DND-41 (cell line): ENCODE measurements at regions not wholly inside any gene's neighbourhood (a gene's known extent, or its start where the extent isn't known, plus 50 kb on each side); places are given as distances from the start of the nearest gene placed in this dataset.

ENCODE experiments used
- ATAC-seq: fragments of 200-7000 bp; cut with Tn5 transposase; 3 replicates; pipeline ENCODE4 v1.9.1; 2021; ENCODE audit warnings: low read depth; ENCODE audit not compliant: insufficient read depth
- DNase-seq: peaks from one replicate; pipeline ENCODE4 v3.0.0-alpha.2; 2020
- H2AFZ ChIP-seq: 2 replicates; pipeline ENCODE4 v1.6.0; 2012; ENCODE audit warnings: low read depth, low read length
- H3K27ac ChIP-seq: 2 replicates; pipeline ENCODE4 v1.5.1; 2012; ENCODE audit warnings: low read length, inconsistent platforms
- H3K27me3 ChIP-seq: fragments of 200-600 bp; sonication (generic); 2 replicates; pipeline ENCODE4 v1.6.0; 2012; ENCODE audit warnings: low read length, mild to moderate bottlenecking, inconsistent platforms; ENCODE audit not compliant: insufficient read depth, poor library complexity
- H3K36me3 ChIP-seq: 2 replicates; pipeline ENCODE4 v1.5.1; 2012; ENCODE audit warnings: low read length, inconsistent platforms; ENCODE audit not compliant: insufficient read depth
- H3K4me1 ChIP-seq: 2 replicates; pipeline ENCODE4 v1.5.1; 2012; ENCODE audit warnings: mild to moderate bottlenecking, low read length; ENCODE audit not compliant: insufficient read depth
- H3K4me2 ChIP-seq: 2 replicates; pipeline ENCODE4 v1.6.0; 2012; ENCODE audit warnings: mild to moderate bottlenecking, moderate library complexity, low read length, inconsistent platforms; ENCODE audit not compliant: insufficient read depth
- H3K4me3 ChIP-seq, 2 experiments: fragments of 200-600 bp in 1 of 2; shearing (Covaris generic) in 1 of 2; 2 replicates each; pipeline ENCODE4 v1.5.1; 2012 to 2016; ENCODE audit warnings: inconsistent platforms in 2 of 2, low read length in 2 of 2, mild to moderate bottlenecking in 2 of 2, low read depth in 1 of 2, moderate library complexity in 1 of 2
- H3K79me2 ChIP-seq: 2 replicates; pipeline ENCODE4 v1.6.0; 2012; ENCODE audit warnings: low read length, inconsistent platforms; ENCODE audit not compliant: insufficient read depth
- H3K9ac ChIP-seq: 2 replicates; pipeline ENCODE4 v1.6.0; 2012; ENCODE audit warnings: low read depth, mild to moderate bottlenecking, inconsistent platforms, low read length, moderate library complexity
- H3K9me3 ChIP-seq: 2 replicates; pipeline ENCODE4 v1.5.1; 2012; ENCODE audit warnings: low read length, moderate library complexity, mild to moderate bottlenecking, inconsistent platforms; ENCODE audit not compliant: insufficient read depth, severe bottlenecking
- H4K20me1 ChIP-seq: 2 replicates; pipeline ENCODE4 v1.6.0; 2012; ENCODE audit warnings: low read length; ENCODE audit not compliant: insufficient read depth
- CTCF ChIP-seq: IDR thresholded peaks from 2 replicates; pipeline ENCODE4 v1.5.1; 2012; ENCODE audit warnings: borderline replicate concordance, low read length, moderate library complexity, mild to moderate bottlenecking; ENCODE audit not compliant: poor library complexity, severe bottlenecking; ENCODE audit errors: extremely low read depth
- EZH2 ChIP-seq: IDR thresholded peaks from 3 replicates; pipeline ENCODE4 v1.6.1; 2012; ENCODE audit warnings: borderline replicate concordance, low read depth, mild to moderate bottlenecking, moderate library complexity, low read length, inconsistent platforms; ENCODE audit not compliant: severe bottlenecking

- H3K27me3 ChIP-seq, result peaks cover 3% of the 10 kb centered on the region
- no peak overlapping the region for H3K4me3 ChIP-seq
- H3K9me3 ChIP-seq, result no peaks in the 10 kb centered on the region
- TF ChIP-seq CTCF (no peak), EZH2 (no peak)
- H2AFZ ChIP-seq, result no peak overlapping the region
- no peak overlapping the region for H3K9ac ChIP-seq
- no peaks in the 10 kb centered on the region; the same call in 1 of the 2 replicates for H4K20me1 ChIP-seq
- no peak for DNase-seq
- no peak overlapping the region for H3K4me2 ChIP-seq
- no peaks in the 10 kb centered on the region for H3K79me2 ChIP-seq
- no peaks in the 10 kb centered on the region for H3K4me1 ChIP-seq
- ATAC-seq, result no peak
- H3K36me3 ChIP-seq, result no peaks in the 10 kb centered on the region
- no peak overlapping the region for H3K27ac ChIP-seq
Measured at GRCh38 chr10:78861529-78862327, 207.0 kb upstream of the ZMIZ1 start.

- H3K9me3 ChIP-seq, result no peaks in the 10 kb centered on the region
- H2AFZ ChIP-seq, result no peak overlapping the region
- H3K4me2 ChIP-seq, result no peak overlapping the region
- DNase-seq (no peak), ATAC-seq (no peak)
- no peaks in the 10 kb centered on the region for H3K79me2 ChIP-seq
- peaks cover 3% of the 10 kb centered on the region for H3K27me3 ChIP-seq
- TF ChIP-seq EZH2, result no peak
- no peak for TF ChIP-seq CTCF
- no peaks in the 10 kb centered on the region; the same call in 1 of the 2 replicates for H4K20me1 ChIP-seq
- H3K36me3 ChIP-seq, result no peaks in the 10 kb centered on the region
- H3K4me3 ChIP-seq, result no peak overlapping the region
- no peak overlapping the region for H3K27ac ChIP-seq
- no peaks in the 10 kb centered on the region for H3K4me1 ChIP-seq
- no peak overlapping the region for H3K9ac ChIP-seq
Measured at GRCh38 chr10:78862328-78862640, 206.5 kb upstream of the ZMIZ1 start.

GRCh38 chr10:78863140-78863905 is 205.4 kb upstream of the ZMIZ1 start:
- ATAC-seq (no peak), DNase-seq (no peak)
- TF ChIP-seq EZH2 (no peak), CTCF (no peak)
- no peaks in the 10 kb centered on the region for H3K4me1 ChIP-seq
- H4K20me1 ChIP-seq, result no peaks in the 10 kb centered on the region; the same call in 1 of the 2 replicates
- no peaks in the 10 kb centered on the region for H3K79me2 ChIP-seq
- no peak overlapping the region for H2AFZ ChIP-seq
- no peaks in the 10 kb centered on the region for H3K36me3 ChIP-seq
- no peak overlapping the region for H3K4me2 ChIP-seq
- no peak overlapping the region for H3K9ac ChIP-seq
- H3K27me3 ChIP-seq, result peaks cover 3% of the 10 kb centered on the region
- H3K4me3 ChIP-seq, result no peak overlapping the region
- no peak overlapping the region for H3K27ac ChIP-seq
- no peaks in the 10 kb centered on the region for H3K9me3 ChIP-seq
